NCI-H2081 (cell line): ENCODE measurements at regions not wholly inside any gene's neighbourhood (a gene's known extent, or its start where the extent isn't known, plus 50 kb on each side); places are given as distances from the start of the nearest gene placed in this dataset.

Source experiments
- DNase-seq, 2 experiments: peaks; one replicate each; lab custom pipeline; 2025; lab: John Stamatoyannopoulos, UW

DNA sequence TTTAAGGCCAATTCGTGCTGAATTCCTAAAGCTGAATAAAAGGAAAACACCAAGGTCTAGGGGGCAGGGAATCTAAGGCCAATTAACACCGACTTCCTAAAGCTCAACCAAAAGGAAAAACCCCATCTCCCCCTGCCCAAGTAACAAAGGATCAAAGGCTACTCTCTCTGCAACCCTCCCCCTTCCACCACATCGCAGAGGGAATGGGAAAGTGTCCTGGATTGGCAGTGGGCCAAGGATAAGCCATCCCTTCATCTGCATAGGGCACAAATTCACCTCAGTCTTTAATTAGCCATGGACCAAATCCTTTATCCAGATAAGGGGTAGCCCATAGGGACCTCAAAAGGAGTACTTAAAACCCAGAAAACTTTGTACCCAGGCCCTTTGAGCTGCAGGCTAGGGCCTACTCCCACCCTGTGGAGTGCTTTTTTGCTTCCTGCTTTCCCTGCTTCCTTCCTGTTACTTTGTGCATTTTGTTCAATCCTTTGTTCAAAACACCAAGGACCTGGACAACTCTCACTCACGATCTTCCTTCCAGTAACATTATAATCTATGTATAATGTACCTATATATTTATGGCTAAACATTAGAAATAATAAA, 2119.8 kb upstream of the CELF4 start:
- no peak for DNase-seq

DNA sequence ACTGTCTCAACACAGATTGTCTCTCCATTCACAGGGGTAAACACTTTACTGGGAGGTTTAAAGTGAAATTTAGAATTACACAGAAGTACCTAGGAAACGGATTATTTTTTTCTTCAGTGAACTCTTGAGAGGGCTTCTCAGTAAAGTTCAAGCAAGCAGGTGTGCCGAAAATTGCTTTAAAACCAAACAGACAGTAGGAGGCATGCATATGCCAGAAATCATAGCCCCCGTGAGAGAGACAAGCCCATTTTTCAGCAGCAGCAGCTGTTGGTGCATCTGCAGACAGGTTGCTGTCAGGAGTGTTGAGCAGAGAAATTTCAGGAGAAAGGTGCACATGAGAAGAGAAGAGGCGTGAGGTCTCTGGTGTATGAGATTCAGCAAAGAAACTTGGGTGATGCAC, 2115.5 kb upstream of the CELF4 start:
- DNase-seq, result peak; percentile 12 to 41

- DNase-seq, result no peak
Observed at GRCh38 chr18:39675906-39676305, 2110.3 kb upstream of the CELF4 start.

DNA sequence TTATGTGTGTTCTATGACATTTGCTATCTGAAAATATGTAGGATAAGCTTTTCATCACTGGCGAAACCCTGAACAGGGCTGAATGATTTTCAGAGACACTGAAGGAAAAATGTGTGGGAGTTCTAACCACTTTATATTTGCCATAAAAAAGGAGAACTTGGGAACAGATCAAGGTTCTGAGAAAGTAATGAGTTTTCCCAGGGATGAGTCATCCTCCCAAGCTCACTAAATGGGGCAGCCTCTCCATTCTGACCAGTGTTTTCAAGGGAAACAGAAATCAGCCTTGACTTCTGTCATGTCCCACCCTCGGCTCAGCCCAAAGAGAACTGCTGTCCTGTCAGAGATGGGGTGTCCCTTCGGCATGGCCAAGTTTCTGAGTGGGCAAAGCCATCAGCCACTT, 2109.8 kb upstream of the CELF4 start:
- no peak for DNase-seq

DNA sequence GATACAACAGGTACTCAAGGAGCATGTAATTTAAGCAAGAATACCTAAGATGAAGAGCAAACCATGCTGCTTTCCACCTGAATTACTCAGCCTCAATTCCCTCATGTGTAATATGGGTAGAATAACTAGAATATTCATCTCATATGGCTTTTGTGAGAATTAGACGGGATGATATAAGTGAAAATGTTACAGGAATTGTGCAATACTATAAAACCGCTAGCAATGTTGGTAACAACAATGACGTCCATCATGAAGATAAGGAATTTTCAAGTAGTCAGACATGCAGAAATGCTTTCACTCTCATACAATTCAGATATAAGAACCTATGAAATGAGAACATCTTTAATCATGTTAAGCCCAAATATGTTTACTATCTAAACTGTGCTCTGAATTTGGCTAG, 2106.6 kb upstream of the CELF4 start:
- DNase-seq, result no peak

DNA sequence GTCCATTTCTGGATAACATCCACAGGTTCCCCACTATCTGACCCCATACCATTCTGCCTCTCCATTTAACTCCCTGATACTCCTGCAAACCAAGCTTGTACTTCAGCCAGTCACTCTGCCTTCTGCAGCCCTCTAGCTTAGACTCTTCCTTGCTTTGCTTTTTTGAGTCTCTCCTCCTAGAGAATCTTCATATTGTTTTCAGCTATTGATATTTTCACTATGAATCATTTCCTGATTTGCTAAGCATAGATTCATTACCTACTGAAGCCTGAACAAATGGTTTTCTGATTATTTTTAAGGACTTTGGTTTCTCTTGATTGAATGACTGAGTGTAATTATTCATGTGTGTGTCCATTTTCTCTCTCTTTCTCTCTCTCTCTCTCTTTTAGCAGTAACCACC, 2102.3 kb upstream of the CELF4 start:
- DNase-seq, result no peak

DNA sequence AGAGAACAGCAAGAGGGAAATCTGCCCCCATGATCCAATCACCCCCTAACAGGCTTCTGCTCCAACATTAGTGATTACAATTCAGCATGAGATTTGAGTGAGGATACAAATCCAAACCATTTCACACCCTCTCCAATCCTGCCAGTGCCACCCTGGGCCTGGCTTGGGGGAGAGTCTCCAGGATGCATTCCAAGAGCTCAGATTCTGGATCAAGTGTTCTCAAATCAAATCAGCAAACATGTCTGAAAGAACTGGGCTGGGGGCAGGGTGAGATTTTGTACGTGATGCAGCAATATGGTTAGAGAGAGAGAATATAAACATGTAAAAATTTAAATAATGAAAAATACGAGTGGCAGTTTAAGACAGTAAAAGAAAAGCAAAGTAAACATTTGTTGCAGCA, 2100.9 kb upstream of the CELF4 start:
- no peak for DNase-seq

DNA sequence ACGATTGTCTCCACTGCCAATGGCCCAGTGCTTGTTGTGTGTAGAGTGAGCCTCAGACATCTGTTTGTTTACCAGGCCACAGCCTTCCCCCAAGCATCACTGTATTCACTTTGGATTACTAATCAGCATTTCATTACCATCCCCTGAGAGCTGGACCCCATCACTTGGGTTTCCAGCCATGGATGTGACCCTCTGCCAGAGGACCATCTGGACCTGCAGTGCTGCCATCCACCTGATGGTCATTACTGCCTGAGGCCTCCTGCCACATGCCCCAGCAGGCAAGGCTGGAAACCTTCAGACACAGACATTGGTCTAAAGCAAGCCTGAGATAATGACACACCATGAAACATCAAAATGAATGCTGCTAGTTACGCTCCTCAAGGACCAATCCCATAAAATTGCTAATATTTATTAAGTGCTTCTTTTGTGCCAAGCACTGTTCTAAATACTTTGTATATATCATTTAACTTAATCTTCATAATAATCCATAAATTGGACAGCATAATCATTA, 2096.3 kb upstream of the CELF4 start:
- no peak for DNase-seq

- no peak for DNase-seq
Observed at GRCh38 chr18:39660141-39660540, 2094.5 kb upstream of the CELF4 start.

DNA sequence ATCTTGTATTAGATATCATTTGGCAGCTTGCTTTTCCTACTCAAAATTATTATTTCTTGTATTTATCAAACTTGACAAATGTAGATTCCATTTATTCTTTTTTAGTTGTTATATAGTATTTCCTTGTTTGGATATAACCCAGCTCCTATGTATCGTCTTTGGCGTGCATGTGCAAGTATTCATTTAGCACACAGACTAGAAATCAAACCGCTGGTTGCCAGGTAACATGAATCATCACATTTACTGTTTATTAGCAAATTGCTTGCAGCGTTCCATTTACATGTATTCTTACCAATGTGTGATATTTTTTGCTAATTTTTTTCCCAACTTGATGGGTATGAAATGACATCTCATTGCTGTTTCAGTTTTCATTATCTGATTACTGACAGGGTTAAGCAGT, 2089.7 kb upstream of the CELF4 start:
- no peak for DNase-seq

- DNase-seq, result no peak
Observed at GRCh38 chr18:39653221-39653620, 2087.6 kb upstream of the CELF4 start.

GRCh38 chr18:39648616-39649015, 2083.0 kb upstream of the CELF4 start:
- DNase-seq, result no peak

DNA sequence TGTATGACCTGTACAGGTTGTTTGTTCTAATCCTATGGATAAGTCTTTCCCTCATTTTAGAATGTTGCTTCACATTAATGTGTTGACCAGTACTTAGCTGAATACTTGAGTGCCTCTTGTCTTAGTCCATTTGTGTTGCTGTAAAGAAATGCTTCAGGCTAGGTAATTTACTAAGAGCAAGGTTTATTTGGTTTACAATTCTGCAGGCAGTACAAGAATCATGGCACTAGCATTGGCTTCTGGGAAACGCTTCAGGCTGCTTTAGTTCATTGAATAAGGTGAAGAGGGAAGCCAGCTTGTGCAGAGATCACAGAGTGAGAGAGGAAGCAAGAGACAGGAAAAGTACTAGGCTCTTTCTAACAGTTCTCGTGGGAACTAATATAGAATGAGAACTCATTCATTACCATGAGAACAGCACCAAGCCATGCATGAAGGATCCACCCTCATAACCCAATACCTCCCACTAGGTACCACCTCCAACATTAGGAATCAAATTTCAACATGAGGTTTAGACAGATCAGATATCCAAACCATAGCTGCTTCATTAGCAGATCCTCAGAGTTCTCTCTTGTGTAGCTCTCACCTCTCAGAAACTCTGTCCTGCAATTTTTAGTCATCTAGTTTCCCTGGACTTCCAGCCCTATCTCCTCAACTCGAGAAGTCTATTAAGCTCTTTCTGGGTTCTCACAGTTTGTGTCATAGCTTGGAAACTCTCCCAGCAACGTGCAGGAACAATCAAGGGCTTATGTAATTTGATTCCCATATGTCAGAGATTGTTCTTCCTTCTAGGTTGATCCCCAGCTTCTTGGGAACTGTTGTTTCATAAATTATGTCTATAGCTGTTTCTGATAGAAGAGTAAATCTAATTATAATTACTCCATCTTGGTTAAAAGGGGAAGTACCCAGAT, 2082.3 kb upstream of the CELF4 start:
- peak in 1 of 2 experiments; percentile 15 for DNase-seq

DNA sequence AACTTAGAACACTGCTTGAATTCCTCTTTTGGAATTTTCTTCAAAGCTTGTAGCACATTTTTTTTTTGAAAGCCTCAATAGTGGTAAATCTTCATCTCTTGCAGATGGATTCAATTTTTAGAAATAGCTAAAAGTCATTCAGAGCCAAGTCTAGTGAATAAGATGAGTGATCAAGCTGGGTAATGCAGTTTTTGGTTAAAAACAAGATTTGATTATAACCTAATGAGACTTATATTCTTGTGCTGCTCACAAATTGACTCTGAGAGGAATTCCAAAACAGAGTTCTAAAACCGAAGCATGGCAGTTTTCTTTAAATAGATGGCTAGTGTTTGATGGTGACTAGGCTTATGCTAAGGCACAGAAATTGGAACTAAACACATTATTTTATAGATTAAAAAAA, 2072.6 kb upstream of the CELF4 start:
- DNase-seq, result no peak

DNA sequence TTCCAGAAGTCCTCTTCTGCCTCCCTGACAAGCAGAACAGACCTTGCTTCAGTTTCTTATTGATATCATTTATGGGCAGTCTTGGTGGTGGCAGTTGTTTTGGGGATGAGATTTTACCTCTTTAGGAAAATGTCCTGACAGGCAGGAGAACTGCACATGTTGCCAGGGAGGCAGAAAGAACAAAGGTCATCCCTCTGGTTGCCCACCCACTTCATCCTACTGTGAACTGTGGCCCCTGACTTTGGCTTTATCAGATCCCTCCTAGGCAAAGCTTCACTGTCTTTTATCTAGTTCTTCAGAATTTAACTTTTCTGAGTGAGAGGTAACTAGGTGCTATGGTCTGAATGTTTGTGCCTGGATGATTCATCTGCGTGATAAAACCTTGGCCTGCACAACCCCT, 2071.3 kb upstream of the CELF4 start:
- no peak for DNase-seq

GRCh38 chr18:39635966-39636365, 2070.4 kb upstream of the CELF4 start:
- no peak for DNase-seq

GRCh38 chr18:39635192-39635591, 2069.6 kb upstream of the CELF4 start:
- no peak for DNase-seq

- no peak for DNase-seq
Observed at GRCh38 chr18:39627936-39628335, 2062.3 kb upstream of the CELF4 start.

- DNase-seq, result no peak
Observed at GRCh38 chr18:39624961-39625360, 2059.4 kb upstream of the CELF4 start.

GRCh38 chr18:39622431-39622830, 2056.8 kb upstream of the CELF4 start:
- DNase-seq, result no peak

GRCh38 chr18:39620551-39621168, 2055.1 kb upstream of the CELF4 start:
- no peak for DNase-seq

- DNase-seq, result no peak
Observed at GRCh38 chr18:39618265-39619003, 2052.8 kb upstream of the CELF4 start.
